ENCODE measurements at regions not wholly inside any gene's neighbourhood (a gene's known extent, or its start where the extent isn't known, plus 50 kb on each side); places are given as distances from the start of the nearest gene placed in this dataset.
A peak's percentile ranks its signal among the peaks of the same experiment; 100 is the strongest.

DNA sequence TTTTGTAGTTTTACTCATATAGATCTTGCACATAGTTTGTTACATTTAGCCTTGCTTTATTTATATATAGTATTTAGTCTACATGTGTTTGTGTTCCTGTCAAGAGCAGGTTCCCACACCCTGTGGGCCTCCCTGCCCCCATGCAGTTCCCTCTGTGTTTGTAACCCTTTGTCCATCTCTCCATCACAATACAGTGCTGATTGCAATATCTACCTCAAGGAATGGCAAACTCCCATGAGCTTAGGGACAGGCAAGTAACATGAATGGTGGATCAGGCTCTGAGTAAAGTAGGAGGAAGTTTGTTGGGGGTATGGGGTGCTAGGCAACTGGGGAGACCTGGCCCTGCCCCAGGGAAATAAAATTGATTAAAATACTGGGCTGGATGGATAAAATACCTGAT is 151.9 kb upstream of the MYL2 start:
- POLR2A ChIA-PET, result no interaction called here
- Histone ChIP-seq H3K4me1 (ENCODE audit: control insufficient read depth, insufficient read depth, low read length) (peaks cover 2% of the 10 kb centered on the region; the same call in 1 of the 2 replicates), H3K36me3 (ENCODE audit: control insufficient read depth in 2 of 2, insufficient read depth in 1 of 2, low read length in 2 of 2) (no peaks in the 10 kb centered on the region), H3K27ac (ENCODE audit: extremely low read depth, low read depth, low read length) (no peak overlapping the region), H3K9me3 (ENCODE audit: control insufficient read depth, insufficient read depth, low read depth, low read length) (no peaks in the 10 kb centered on the region), H3K4me3 (ENCODE audit: low read depth, low read length) (no peak overlapping the region)
- no peak for TF ChIP-seq ZNF174 (tag by site-specific recombination; IDR thresholded peaks at IDR 0.05)
- TF ChIP-seq, protein P1, sequence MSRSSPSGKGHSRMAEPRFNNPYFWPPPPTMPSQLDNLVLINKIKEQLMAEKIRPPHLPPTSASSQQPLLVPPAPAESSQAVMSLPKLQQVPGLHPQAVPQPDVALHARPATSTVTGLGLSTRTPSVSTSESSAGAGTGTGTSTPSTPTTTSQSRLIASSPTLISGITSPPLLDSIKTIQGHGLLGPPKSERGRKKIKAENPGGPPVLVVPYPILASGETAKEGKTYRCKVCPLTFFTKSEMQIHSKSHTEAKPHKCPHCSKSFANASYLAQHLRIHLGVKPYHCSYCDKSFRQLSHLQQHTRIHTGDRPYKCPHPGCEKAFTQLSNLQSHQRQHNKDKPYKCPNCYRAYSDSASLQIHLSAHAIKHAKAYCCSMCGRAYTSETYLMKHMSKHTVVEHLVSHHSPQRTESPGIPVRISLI (tag by site-specific recombination; IDR thresholded peaks at IDR 0.05), result no peak
- TF ChIP-seq ZNF701 (tag by site-specific recombination; IDR thresholded peaks at IDR 0.05), result no peak
- TF ChIP-seq, protein P2, sequence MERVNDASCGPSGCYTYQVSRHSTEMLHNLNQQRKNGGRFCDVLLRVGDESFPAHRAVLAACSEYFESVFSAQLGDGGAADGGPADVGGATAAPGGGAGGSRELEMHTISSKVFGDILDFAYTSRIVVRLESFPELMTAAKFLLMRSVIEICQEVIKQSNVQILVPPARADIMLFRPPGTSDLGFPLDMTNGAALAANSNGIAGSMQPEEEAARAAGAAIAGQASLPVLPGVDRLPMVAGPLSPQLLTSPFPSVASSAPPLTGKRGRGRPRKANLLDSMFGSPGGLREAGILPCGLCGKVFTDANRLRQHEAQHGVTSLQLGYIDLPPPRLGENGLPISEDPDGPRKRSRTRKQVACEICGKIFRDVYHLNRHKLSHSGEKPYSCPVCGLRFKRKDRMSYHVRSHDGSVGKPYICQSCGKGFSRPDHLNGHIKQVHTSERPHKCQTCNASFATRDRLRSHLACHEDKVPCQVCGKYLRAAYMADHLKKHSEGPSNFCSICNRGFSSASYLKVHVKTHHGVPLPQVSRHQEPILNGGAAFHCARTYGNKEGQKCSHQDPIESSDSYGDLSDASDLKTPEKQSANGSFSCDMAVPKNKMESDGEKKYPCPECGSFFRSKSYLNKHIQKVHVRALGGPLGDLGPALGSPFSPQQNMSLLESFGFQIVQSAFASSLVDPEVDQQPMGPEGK (tag by site-specific recombination; IDR thresholded peaks at IDR 0.05), result no peak
- TF ChIP-seq ZNF529 (tag by site-specific recombination; IDR thresholded peaks at IDR 0.05; ENCODE audit: insufficient replicate concordance), result no peak
- TF ChIP-seq ZNF785 (tag by site-specific recombination; IDR thresholded peaks at IDR 0.05), result no peak
- TF ChIP-seq ZNF202 (tag by site-specific recombination; IDR thresholded peaks at IDR 0.05; ENCODE audit: borderline replicate concordance), result no peak
- TF ChIP-seq ZNF211 (tag by site-specific recombination; IDR thresholded peaks at IDR 0.05; ENCODE audit: low read depth), result no peak
- TF ChIP-seq ZNF791 (tag by site-specific recombination; IDR thresholded peaks at IDR 0.05), result no peak
- CTCF ChIA-PET, result interaction anchor here (0.9 kb wide), 1 partner anchor 48 kb away, joined by 3 read pairs; no protein-coding TSS in a partner anchor

DNA sequence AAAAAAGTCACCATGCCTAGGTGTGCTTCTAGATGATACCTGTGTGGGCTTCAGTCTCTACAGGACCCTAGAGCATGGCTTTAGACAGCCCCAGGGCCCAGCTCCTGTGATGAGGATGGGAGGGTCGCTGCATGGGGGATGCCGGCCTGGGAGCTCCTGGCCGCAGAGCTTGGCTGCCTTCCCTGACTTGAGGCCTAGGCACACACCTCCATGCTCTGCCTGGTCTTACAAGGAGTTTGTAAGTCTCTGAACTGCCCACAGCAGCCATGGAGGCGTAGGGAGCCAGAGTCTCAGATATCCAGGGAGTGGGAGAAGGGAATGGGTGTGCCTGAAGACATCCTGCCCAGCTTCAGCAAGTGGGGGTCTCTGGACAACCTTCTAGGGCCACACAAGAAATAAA is 149.5 kb upstream of the MYL2 start:
- TF ChIP-seq EGR2 (tag by site-specific recombination; IDR thresholded peaks at IDR 0.05; ENCODE audit: low read depth) (0 out of 2 replicates have a peak, but pooled peaks have one; percentile 10), RBAK (tag by site-specific recombination; IDR thresholded peaks at IDR 0.05) (no peak)
- ChIA-PET CTCF (no interaction called here), POLR2A (no interaction called here)

DNA sequence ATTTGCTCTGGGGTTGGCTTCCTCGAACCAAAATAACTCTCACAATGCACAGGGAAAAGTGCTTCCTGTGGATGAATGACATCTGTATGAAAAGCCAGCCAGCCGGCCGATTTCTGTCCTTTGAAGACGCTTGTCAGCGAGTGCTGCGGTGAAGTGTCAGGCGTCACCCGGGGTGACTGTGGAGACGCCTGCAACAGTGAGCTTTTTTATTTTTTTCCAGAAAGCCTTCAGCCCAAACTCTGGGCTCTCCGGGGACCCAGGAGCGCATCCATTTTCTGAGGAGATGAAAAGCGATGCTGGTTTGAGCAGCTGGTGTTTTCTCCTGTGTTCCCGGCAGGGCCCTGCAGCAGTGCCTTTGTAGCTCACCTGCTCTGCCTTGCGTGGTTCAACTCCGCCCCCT is 147.9 kb upstream of the MYL2 start:
- H3K27ac ChIP-seq (ENCODE audit: extremely low read depth, low read depth, low read length), result no peak overlapping the region
- ChIA-PET POLR2A (no interaction called here), CTCF (no interaction called here)
- no peaks in the 10 kb centered on the region for H3K9me3 ChIP-seq (ENCODE audit: control insufficient read depth, insufficient read depth, low read depth, low read length)
- H3K36me3 ChIP-seq (ENCODE audit: control insufficient read depth in 2 of 2, insufficient read depth in 1 of 2, low read length in 2 of 2), result no peaks in the 10 kb centered on the region
- H3K4me1 ChIP-seq (ENCODE audit: control insufficient read depth, insufficient read depth, low read length), result no peaks in the 10 kb centered on the region
- no peak overlapping the region for H3K4me3 ChIP-seq (ENCODE audit: low read depth, low read length)
- TF ChIP-seq ZNF473 (tag by site-specific recombination; IDR thresholded peaks at IDR 0.05), result no peak
- no peak for TF ChIP-seq SCRT1 (tag by site-specific recombination; IDR thresholded peaks at IDR 0.05; ENCODE audit: borderline replicate concordance)
- TF ChIP-seq, protein P3, sequence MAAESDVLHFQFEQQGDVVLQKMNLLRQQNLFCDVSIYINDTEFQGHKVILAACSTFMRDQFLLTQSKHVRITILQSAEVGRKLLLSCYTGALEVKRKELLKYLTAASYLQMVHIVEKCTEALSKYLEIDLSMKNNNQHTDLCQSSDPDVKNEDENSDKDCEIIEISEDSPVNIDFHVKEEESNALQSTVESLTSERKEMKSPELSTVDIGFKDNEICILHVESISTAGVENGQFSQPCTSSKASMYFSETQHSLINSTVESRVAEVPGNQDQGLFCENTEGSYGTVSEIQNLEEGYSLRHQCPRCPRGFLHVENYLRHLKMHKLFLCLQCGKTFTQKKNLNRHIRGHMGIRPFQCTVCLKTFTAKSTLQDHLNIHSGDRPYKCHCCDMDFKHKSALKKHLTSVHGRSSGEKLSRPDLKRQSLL (tag by site-specific recombination; IDR thresholded peaks at IDR 0.05), result no peak
- TF ChIP-seq ZFHX2 (tag by site-specific recombination; conservative IDR thresholded peaks at IDR 0.05), result no peak
- TF ChIP-seq ZNF19 (tag by site-specific recombination; IDR thresholded peaks at IDR 0.05; ENCODE audit: low read depth), result no peak
- no peak for TF ChIP-seq ZNF211 (tag by site-specific recombination; IDR thresholded peaks at IDR 0.05; ENCODE audit: low read depth)
- no peak for TF ChIP-seq ZNF747 (tag by site-specific recombination; IDR thresholded peaks at IDR 0.05)
- TF ChIP-seq ZNF423 (tag by site-specific recombination; IDR thresholded peaks at IDR 0.05), result no peak
- TF ChIP-seq ZNF223 (tag by site-specific recombination; IDR thresholded peaks at IDR 0.05), result no peak
- TF ChIP-seq, protein P4, sequence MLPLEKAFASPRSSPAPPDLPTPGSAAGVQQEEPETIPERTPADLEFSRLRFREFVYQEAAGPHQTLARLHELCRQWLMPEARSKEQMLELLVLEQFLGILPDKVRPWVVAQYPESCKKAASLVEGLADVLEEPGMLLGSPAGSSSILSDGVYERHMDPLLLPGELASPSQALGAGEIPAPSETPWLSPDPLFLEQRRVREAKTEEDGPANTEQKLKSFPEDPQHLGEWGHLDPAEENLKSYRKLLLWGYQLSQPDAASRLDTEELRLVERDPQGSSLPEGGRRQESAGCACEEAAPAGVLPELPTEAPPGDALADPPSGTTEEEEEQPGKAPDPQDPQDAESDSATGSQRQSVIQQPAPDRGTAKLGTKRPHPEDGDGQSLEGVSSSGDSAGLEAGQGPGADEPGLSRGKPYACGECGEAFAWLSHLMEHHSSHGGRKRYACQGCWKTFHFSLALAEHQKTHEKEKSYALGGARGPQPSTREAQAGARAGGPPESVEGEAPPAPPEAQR (tag by site-specific recombination; IDR thresholded peaks at IDR 0.05), result no peak
- no peak for TF ChIP-seq ZNF768 (tag by site-specific recombination; IDR thresholded peaks at IDR 0.05)
- TF ChIP-seq, protein P5, sequence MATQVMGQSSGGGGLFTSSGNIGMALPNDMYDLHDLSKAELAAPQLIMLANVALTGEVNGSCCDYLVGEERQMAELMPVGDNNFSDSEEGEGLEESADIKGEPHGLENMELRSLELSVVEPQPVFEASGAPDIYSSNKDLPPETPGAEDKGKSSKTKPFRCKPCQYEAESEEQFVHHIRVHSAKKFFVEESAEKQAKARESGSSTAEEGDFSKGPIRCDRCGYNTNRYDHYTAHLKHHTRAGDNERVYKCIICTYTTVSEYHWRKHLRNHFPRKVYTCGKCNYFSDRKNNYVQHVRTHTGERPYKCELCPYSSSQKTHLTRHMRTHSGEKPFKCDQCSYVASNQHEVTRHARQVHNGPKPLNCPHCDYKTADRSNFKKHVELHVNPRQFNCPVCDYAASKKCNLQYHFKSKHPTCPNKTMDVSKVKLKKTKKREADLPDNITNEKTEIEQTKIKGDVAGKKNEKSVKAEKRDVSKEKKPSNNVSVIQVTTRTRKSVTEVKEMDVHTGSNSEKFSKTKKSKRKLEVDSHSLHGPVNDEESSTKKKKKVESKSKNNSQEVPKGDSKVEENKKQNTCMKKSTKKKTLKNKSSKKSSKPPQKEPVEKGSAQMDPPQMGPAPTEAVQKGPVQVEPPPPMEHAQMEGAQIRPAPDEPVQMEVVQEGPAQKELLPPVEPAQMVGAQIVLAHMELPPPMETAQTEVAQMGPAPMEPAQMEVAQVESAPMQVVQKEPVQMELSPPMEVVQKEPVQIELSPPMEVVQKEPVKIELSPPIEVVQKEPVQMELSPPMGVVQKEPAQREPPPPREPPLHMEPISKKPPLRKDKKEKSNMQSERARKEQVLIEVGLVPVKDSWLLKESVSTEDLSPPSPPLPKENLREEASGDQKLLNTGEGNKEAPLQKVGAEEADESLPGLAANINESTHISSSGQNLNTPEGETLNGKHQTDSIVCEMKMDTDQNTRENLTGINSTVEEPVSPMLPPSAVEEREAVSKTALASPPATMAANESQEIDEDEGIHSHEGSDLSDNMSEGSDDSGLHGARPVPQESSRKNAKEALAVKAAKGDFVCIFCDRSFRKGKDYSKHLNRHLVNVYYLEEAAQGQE (tag by site-specific recombination; IDR thresholded peaks at IDR 0.05), result no peak

More for the DNA sequence above, 149.5 kb upstream of the MYL2 start:
- no peaks in the 10 kb centered on the region for H3K36me3 ChIP-seq (ENCODE audit: control insufficient read depth in 2 of 2, insufficient read depth in 1 of 2, low read length in 2 of 2)
- H3K9me3 ChIP-seq (ENCODE audit: control insufficient read depth, insufficient read depth, low read depth, low read length), result no peaks in the 10 kb centered on the region
- no peak overlapping the region for H3K4me3 ChIP-seq (ENCODE audit: low read depth, low read length)
- H3K27ac ChIP-seq (ENCODE audit: extremely low read depth, low read depth, low read length), result no peak overlapping the region
- no peaks in the 10 kb centered on the region for H3K4me1 ChIP-seq (ENCODE audit: control insufficient read depth, insufficient read depth, low read length)

Data from HEK293 (cell line).